ENCODE measurements at regions not wholly inside any gene's neighbourhood (a gene's known extent, or its start where the extent isn't known, plus 50 kb on each side); places are given as distances from the start of the nearest gene placed in this dataset.

- TF ChIP-seq CTCF (IDR thresholded peaks at IDR 0.05; ENCODE audit: extremely low read depth in 1 of 2, insufficient read depth in 1 of 2, low read depth in 1 of 2, low read length in 2 of 2) (no peak), EZH2 (IDR thresholded peaks at IDR 0.05; ENCODE audit: borderline replicate concordance, low read depth, low read length, severe bottlenecking) (no peak)
Measured at GRCh38 chr15:98330258-98330657, 318.1 kb upstream of the IGF1R start.
